GM06990 (cell line): ENCODE measurements at regions not wholly inside any gene's neighbourhood (a gene's known extent, or its start where the extent isn't known, plus 50 kb on each side); places are given as distances from the start of the nearest gene placed in this dataset.
"Not testable (repeated sequence)": the region's sequence is repeated elsewhere in the genome, so short reads cannot be mapped to it uniquely, and the experiment has no call there.

Experiments used
- DNase-seq: peaks from one replicate; pipeline ENCODE4 v3.0.0-alpha.2; 2011; ENCODE audit not compliant: insufficient read length; ENCODE audit errors: extremely low read depth
- H3K27me3 ChIP-seq: replicated peaks from 2 replicates; pipeline ENCODE4 v1.6.0; 2011; ENCODE audit warnings: low read length; ENCODE audit not compliant: control insufficient read depth, insufficient read depth
- H3K36me3 ChIP-seq: 2 replicates; pipeline ENCODE4 v1.5.1; 2011; ENCODE audit warnings: low read length; ENCODE audit not compliant: control insufficient read depth, insufficient read depth
- H3K4me3 ChIP-seq: replicated peaks from 2 replicates; pipeline ENCODE4 v1.5.1; 2011; ENCODE audit warnings: low read depth, mild to moderate bottlenecking, control low read depth, low read length
- TF ChIP-seq, protein P1 (sequence below): IDR thresholded peaks from 2 replicates; pipeline ENCODE4 v1.5.1; 2011; ENCODE audit warnings: low read length, control low read depth, mild to moderate bottlenecking, inconsistent platforms; ENCODE audit not compliant: insufficient read depth, poor library complexity, severe bottlenecking

DNA sequence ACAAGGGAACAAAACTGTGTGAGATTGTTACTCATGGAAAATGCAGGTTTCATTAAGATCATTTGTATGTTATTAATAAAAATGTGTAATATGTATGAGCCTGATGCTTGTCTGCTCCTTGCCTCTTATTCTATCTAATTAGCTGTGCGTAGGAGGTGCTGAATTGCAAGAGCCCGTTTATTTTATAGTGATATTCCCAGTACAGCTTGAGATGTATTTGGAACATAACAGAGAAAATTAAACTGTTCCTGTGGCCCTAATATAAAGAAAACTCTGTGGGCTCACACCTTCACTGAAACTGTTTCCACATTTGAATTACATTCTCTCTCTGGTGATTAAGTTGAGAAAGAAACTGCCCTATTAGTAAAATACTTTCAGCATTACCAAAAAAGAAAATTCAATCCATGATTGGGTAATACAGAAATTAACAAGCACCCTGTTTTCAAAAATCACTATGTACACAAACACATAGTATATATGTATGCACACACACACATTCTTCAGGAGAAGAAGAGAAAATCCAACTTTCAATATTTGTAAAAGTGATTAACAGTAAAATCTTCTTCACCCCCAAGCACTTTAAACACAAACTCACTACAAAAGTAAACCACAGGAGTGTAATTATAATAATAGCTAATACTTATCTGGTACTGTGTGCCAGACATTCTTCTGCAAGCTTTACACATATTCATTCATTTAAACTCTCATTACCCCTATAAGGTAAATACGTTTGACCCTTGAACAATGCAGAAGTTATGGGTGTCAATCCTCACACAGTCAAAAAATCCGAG, 233.2 kb downstream of the PHLDA1 start:
- H3K27me3 ChIP-seq, result no peaks in the 10 kb centered on the region
- no peak for DNase-seq
- no peak overlapping the region for H3K4me3 ChIP-seq
- H3K36me3 ChIP-seq, result no peaks in the 10 kb centered on the region
- TF ChIP-seq, protein P1, sequence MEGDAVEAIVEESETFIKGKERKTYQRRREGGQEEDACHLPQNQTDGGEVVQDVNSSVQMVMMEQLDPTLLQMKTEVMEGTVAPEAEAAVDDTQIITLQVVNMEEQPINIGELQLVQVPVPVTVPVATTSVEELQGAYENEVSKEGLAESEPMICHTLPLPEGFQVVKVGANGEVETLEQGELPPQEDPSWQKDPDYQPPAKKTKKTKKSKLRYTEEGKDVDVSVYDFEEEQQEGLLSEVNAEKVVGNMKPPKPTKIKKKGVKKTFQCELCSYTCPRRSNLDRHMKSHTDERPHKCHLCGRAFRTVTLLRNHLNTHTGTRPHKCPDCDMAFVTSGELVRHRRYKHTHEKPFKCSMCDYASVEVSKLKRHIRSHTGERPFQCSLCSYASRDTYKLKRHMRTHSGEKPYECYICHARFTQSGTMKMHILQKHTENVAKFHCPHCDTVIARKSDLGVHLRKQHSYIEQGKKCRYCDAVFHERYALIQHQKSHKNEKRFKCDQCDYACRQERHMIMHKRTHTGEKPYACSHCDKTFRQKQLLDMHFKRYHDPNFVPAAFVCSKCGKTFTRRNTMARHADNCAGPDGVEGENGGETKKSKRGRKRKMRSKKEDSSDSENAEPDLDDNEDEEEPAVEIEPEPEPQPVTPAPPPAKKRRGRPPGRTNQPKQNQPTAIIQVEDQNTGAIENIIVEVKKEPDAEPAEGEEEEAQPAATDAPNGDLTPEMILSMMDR, result no peak

DNA sequence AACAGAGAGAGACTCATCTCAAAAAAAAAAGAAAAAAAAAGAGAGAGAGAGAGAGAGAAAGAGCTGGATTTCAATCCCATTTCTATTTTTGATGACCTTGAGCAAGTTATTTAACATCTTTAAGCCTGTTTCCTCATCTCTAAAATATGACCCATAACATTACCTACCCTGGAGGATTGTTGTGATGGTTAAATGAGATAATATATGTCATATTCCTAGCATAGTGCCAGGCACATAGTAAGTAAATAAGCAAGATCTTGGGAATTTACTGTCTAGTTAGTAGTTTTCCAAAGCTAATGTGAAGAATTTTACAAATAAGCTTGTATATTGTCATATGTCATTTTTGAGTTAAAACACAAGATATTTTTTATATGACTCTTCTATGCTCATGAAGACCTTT, 236.5 kb downstream of the PHLDA1 start:
- no peak overlapping the region for H3K4me3 ChIP-seq

DNA sequence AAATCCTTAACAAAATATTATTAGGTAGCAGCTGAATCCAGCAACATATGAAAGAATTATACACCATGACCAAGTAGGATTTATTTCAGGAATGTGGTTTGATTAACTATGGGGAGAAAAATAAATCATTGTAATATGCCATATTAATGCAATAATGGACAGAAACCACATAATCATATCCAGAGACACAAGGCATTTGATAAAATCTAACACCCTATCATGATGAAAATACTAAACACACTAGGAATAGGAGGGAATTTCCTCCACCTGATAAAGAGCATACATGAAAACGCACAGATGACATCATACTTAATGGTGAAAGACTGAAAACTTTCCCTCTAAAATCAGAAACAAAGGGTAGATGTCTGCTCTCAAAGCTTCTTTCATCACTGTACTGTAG, 238.9 kb downstream of the PHLDA1 start:
- DNase-seq, result no peak
- TF ChIP-seq, protein P1, result no peak
- no peaks in the 10 kb centered on the region for H3K36me3 ChIP-seq
- H3K4me3 ChIP-seq, result no peak overlapping the region
- no peaks in the 10 kb centered on the region for H3K27me3 ChIP-seq

More for the DNA sequence above, 236.5 kb downstream of the PHLDA1 start:
- DNase-seq, result no peak
- Histone ChIP-seq H3K36me3 (no peaks in the 10 kb centered on the region), H3K27me3 (no peaks in the 10 kb centered on the region)
- TF ChIP-seq, protein P1, result no peak

DNA sequence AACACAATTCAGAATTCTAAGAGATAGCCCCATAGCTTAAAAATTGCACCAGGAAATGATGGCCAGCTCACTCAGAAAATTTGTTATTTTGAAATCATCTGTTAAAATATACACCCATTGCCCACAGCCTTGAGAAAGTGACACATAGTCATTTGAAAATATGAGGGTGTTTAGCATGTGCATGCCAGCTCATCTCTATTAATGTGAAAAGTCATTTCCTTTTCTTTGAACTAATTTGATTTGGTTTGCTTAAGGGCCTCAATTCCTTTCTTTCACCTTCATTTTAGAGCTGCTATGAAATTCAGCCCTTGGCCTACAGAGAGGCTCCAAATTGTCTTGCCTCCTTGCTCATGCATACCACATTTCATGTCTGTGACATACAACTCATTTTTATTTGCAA, 241.4 kb downstream of the PHLDA1 start:
- no peaks in the 10 kb centered on the region for H3K36me3 ChIP-seq
- TF ChIP-seq, protein P1, result no peak
- no peak for DNase-seq
- no peak overlapping the region for H3K4me3 ChIP-seq
- H3K27me3 ChIP-seq, result no peaks in the 10 kb centered on the region

DNA sequence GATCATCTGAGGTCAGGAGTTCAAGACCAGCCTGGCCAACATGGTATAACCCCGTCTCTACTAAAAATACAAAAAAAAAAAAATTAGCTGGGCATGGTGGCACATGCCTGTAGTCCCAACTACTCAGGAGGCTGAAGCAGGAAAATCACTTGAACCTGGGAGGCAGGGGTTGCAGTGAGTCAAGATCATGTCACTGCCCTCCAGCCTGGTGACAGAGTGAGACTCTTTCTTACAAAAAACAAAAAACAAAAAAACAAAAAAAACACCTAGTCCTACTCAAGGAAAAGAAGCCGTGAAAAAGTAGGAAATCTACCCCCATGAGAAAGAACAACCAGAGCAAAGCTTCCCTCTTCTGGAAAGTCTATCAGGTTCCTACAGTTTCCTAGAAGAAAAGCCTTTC, 244.4 kb downstream of the PHLDA1 start:
- H3K4me3 ChIP-seq, H3K36me3 ChIP-seq, DNase-seq, H3K27me3 ChIP-seq: not testable (repeated sequence)

DNA sequence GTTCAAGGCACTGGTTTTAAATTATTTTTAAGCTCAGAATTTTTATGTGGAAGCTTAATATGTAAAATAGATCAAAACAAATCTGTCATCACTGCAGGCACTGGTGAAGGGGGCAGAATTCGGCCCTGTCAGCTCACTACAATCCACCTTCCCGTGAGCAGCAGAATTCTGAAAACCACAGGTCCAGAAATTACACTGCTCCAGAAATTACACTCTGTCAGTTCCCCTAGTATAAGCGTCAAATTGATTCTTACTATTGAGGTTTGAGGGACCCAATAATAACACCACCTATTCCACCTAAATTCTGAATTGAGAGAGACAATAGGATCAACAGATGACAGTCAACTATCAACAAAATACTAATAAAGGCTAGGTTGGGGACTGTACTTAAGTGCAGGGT, 245.5 kb downstream of the PHLDA1 start:
- TF ChIP-seq, protein P1, result no peak
- Histone ChIP-seq H3K27me3 (no peaks in the 10 kb centered on the region), H3K36me3 (no peaks in the 10 kb centered on the region), H3K4me3 (no peak overlapping the region)
- no peak for DNase-seq
